NCI-H1694 (cell line): ENCODE measurements at regions not wholly inside any gene's neighbourhood (a gene's known extent, or its start where the extent isn't known, plus 50 kb on each side); places are given as distances from the start of the nearest gene placed in this dataset.
"Not testable (repeated sequence)": the region's sequence is repeated elsewhere in the genome, so short reads cannot be mapped to it uniquely, and the experiment has no call there.

Source experiments
- DNase-seq: peaks from one replicate; lab custom pipeline; 2025; lab: John Stamatoyannopoulos, UW

GRCh38 chr4:102210806-102211205, 134.5 kb downstream of the SLC39A8 start:
- DNase-seq = not testable (repeated sequence)

- not testable (repeated sequence) for DNase-seq
Measured at GRCh38 chr4:102204634-102205033, 140.6 kb downstream of the SLC39A8 start.

GRCh38 chr4:102196221-102196620, 149.1 kb downstream of the SLC39A8 start:
- DNase-seq = no peak

GRCh38 chr4:102193145-102193544, 152.1 kb downstream of the SLC39A8 start:
- DNase-seq = no peak

GRCh38 chr4:102180046-102180445, 165.2 kb downstream of the SLC39A8 start:
- no peak for DNase-seq

- no peak for DNase-seq
Measured at GRCh38 chr4:102174719-102175189, 170.5 kb downstream of the SLC39A8 start.

- DNase-seq = no peak
Measured at GRCh38 chr4:102172341-102172740, 172.9 kb downstream of the SLC39A8 start.

GRCh38 chr4:102170910-102171309, 174.4 kb downstream of the SLC39A8 start:
- no peak for DNase-seq

GRCh38 chr4:102169345-102169744, 175.9 kb downstream of the SLC39A8 start:
- DNase-seq = peak; percentile 98

- DNase-seq = peak; percentile 85
Measured at GRCh38 chr4:102168580-102168979, 176.7 kb downstream of the SLC39A8 start.

GRCh38 chr4:102165584-102165983, 179.7 kb downstream of the SLC39A8 start:
- no peak for DNase-seq

GRCh38 chr4:102163404-102164140, 181.7 kb downstream of the SLC39A8 start:
- DNase-seq = no peak

GRCh38 chr4:102157984-102158383, 187.3 kb downstream of the SLC39A8 start:
- DNase-seq = no peak

GRCh38 chr4:102153391-102153790, 191.9 kb downstream of the SLC39A8 start:
- no peak for DNase-seq

- no peak for DNase-seq
Measured at GRCh38 chr4:102151696-102152095, 193.6 kb downstream of the SLC39A8 start.

GRCh38 chr4:102143433-102143832, 201.8 kb downstream of the SLC39A8 start:
- no peak for DNase-seq

GRCh38 chr4:102141842-102142241, 203.4 kb downstream of the SLC39A8 start:
- no peak for DNase-seq

- no peak for DNase-seq
Measured at GRCh38 chr4:102139932-102140331, 205.3 kb downstream of the SLC39A8 start.

GRCh38 chr4:102139132-102139573, 206.1 kb downstream of the SLC39A8 start:
- no peak for DNase-seq

- no peak for DNase-seq
Measured at GRCh38 chr4:102137217-102137616, 208.1 kb downstream of the SLC39A8 start.

GRCh38 chr4:102129810-102130209, 215.5 kb downstream of the SLC39A8 start:
- DNase-seq = no peak
